Neuronal stem cell (in vitro differentiated cells): ENCODE measurements at regions not wholly inside any gene's neighbourhood (a gene's known extent, or its start where the extent isn't known, plus 50 kb on each side); places are given as distances from the start of the nearest gene placed in this dataset. TPM values are rescaled to one million over a fixed set of nuclear protein-coding genes. Genes with fewer than 3 reads are reported as not detected.

Experiments
- DNase-seq: peaks from one replicate; pipeline ENCODE4 v3.0.0-alpha.2; 2013; ENCODE audit warnings: low spot score
- H2AFZ ChIP-seq: one replicate; pipeline ENCODE4 v1.6.1; 2013; ENCODE audit warnings: mild to moderate bottlenecking, low read length, inconsistent platforms
- H2AK5ac ChIP-seq: 2 replicates; pipeline ENCODE4 v1.6.1; 2013; ENCODE audit warnings: low read depth, mild to moderate bottlenecking, inconsistent platforms, low read length, moderate library complexity, mixed read lengths
- H2BK120ac ChIP-seq: 2 replicates; pipeline ENCODE4 v1.6.1; 2013; ENCODE audit warnings: low read depth, mild to moderate bottlenecking, inconsistent platforms, low read length, moderate library complexity, mixed read lengths
- H2BK12ac ChIP-seq: one replicate; pipeline ENCODE4 v1.6.1; 2013; ENCODE audit warnings: low read length, inconsistent platforms
- H2BK15ac ChIP-seq: 2 replicates; pipeline ENCODE4 v1.6.1; 2013; ENCODE audit warnings: mild to moderate bottlenecking, low read length, inconsistent platforms, mixed read lengths
- H2BK5ac ChIP-seq: one replicate; pipeline ENCODE4 v1.6.1; 2013; ENCODE audit warnings: inconsistent platforms, mild to moderate bottlenecking, low read length, moderate library complexity
- H3K14ac ChIP-seq: one replicate; pipeline ENCODE4 v1.6.1; 2013; ENCODE audit warnings: low read length, inconsistent platforms
- H3K18ac ChIP-seq: 2 replicates; pipeline ENCODE4 v1.6.1; 2013; ENCODE audit warnings: low read length, inconsistent platforms
- H3K23ac ChIP-seq: 2 replicates; pipeline ENCODE4 v1.6.1; 2013; ENCODE audit warnings: low read depth, mild to moderate bottlenecking, mixed read lengths, low read length, inconsistent platforms; ENCODE audit not compliant: poor library complexity
- H3K27ac ChIP-seq: replicated peaks from 3 replicates; pipeline ENCODE4 v1.5.1; 2013; ENCODE audit warnings: low read length, inconsistent platforms
- H3K27me3 ChIP-seq, 3 experiments: 2 replicates each; pipeline ENCODE4 v1.6.1; 2013; ENCODE audit warnings: low read length in 3 of 3, mild to moderate bottlenecking in 2 of 3, inconsistent platforms in 1 of 3, low read depth in 1 of 3, mixed read lengths in 1 of 3, moderate library complexity in 1 of 3; ENCODE audit not compliant: control insufficient read depth in 3 of 3, insufficient read depth in 3 of 3
- H3K36me3 ChIP-seq, 2 donors: replicated peaks in 1 of 2; 2 replicates each; pipeline ENCODE4 v1.6.1; 2013; ENCODE audit warnings: low read length in 2 of 2; ENCODE audit not compliant: control insufficient read depth in 2 of 2, insufficient read depth in 2 of 2
- H3K4ac ChIP-seq: 2 replicates; pipeline ENCODE4 v1.6.1; 2013; ENCODE audit warnings: inconsistent platforms, mild to moderate bottlenecking, low read length, moderate library complexity
- H3K4me1 ChIP-seq, 2 donors: 1 replicate in 1 of 2; 2 replicates in 1 of 2; pipeline ENCODE4 v1.6.1; 2013; ENCODE audit warnings: low read length in 2 of 2, low read depth in 1 of 2; ENCODE audit not compliant: control insufficient read depth in 2 of 2, insufficient read depth in 1 of 2
- H3K4me2 ChIP-seq: one replicate; pipeline ENCODE4 v1.6.1; 2013; ENCODE audit warnings: mild to moderate bottlenecking, low read length, inconsistent platforms; ENCODE audit not compliant: insufficient read depth, poor library complexity, severe bottlenecking
- H3K4me3 ChIP-seq, 2 donors: 2 replicates each; pipeline ENCODE4 v1.5.1; 2013; ENCODE audit warnings: low read length in 2 of 2, mild to moderate bottlenecking in 2 of 2, inconsistent platforms in 1 of 2, moderate library complexity in 1 of 2
- H3K79me1 ChIP-seq: one replicate; pipeline ENCODE4 v1.6.1; 2013; ENCODE audit warnings: low read depth, mild to moderate bottlenecking, inconsistent platforms, low read length, moderate library complexity
- H3K9ac ChIP-seq: one replicate; pipeline ENCODE4 v1.6.1; 2013; ENCODE audit warnings: mild to moderate bottlenecking, low read depth, low read length, inconsistent platforms; ENCODE audit not compliant: poor library complexity
- H3K9me3 ChIP-seq, 2 donors: replicated peaks in 1 of 2; 2 replicates each; pipeline versions ENCODE3 to v1.6.1; 2013; ENCODE audit warnings: low read length in 2 of 2, mild to moderate bottlenecking in 2 of 2, inconsistent platforms in 1 of 2, low read depth in 1 of 2, mixed read lengths in 1 of 2, moderate library complexity in 1 of 2; ENCODE audit not compliant: control insufficient read depth in 2 of 2, insufficient read depth in 1 of 2
- H4K8ac ChIP-seq: one replicate; pipeline ENCODE4 v1.6.1; 2013; ENCODE audit warnings: low read depth, mild to moderate bottlenecking, inconsistent platforms, low read length, moderate library complexity
- H4K91ac ChIP-seq: one replicate; pipeline ENCODE4 v1.6.1; 2013; ENCODE audit warnings: low read length, low read depth, mild to moderate bottlenecking, inconsistent platforms; ENCODE audit not compliant: poor library complexity
- WGBS, 2 donors: extraction: QIAGEN DNeasy Blood & Tissue Kit; methylation state at CpG; one replicate each; pipeline ENCODE4 v1.1.7; 2013; ENCODE audit warnings: missing lambda C conversion rate in 2 of 2, mixed read lengths in 1 of 2; ENCODE audit not compliant: insufficient read length in 2 of 2, insufficient replicate concordance in 1 of 2; ENCODE audit errors: extremely low coverage in 2 of 2; 5-methylcytosine and 5-hydroxymethylcytosine counted together
- small RNA-seq: library from polyadenylated mRNA; stranded (forward); fragments of <200 nt; extraction: miRNeasy Mini kit (QIAGEN cat#:217004); gene quantifications from one replicate; pipeline ENCODE3, GENCODE V24; 2013; ENCODE audit not compliant: insufficient read depth

DNA sequence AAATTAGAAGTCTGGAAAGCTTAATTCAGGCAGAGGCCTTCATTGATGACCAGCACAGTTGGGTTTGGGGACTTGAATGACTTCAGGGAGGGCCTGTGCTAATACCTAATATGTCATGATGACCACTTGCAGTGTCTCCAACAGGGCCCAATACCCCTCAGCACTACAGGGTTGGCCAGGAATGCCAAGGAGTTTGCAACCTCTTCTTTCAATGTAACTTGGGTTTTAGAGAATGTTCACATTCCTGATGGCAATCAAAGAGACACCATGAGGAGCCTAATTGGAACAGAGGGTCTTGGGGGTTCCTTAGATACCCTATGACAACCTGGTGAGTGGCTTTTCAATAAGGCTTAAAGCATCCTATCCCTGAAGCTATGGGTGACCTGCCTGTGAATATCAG, 52.4 kb upstream of the ST8SIA3 start:
- Histone ChIP-seq H3K27me3 (peaks cover 0 to 3% (median 0%) of the 10 kb centered on the region in 3 experiments), H2BK5ac (no peak overlapping the region), H3K4me3 (no peak overlapping the region)

DNA sequence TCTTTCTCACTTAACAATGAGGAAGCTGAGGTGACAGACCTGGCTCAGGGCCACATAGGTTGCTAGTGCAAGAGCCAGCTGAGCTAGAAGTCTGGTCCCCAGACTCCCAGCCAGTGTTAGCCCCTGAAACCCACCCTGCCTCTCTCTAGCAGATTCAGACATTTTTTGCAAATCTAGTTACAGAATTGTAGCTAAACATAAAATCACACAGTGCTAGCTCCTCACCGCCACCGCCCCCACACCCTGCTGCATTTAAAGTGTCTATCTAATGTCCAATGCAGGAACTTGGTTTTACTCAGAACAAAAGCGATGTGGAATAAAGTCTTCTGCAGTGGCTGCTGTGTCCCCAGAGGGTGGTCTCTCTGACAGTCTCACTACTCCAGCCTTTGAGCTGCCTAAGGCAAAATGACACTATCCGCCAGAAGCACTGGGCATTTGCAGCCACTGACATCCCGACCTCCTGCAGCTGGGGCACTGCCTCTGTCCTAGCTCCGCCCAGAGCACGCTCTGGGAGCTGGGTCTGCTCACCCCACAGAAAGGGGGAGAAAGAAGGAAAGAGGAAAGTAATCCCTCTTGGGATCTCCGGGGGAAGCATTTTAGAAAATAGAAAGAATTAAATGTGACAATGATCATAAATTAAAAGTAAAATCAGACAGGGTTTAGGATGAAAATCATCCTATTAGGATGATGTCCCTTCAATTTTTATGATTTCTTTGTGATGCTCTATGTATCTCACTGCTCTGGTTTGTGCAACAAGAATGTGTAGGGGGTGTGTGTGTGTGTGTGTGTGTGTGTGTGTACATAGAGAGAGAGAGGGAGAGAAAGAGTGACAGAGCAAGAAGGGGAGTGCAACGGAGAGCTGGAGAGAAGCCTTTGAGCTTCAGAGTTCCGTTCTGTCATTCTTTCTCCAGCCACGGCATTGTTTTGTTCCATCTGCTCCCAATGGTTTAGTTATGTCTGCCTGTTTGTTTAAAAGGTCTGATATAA, 50.5 kb upstream of the ST8SIA3 start:
- Histone ChIP-seq H3K4me1 (peaks cover 3% of the 10 kb centered on the region in 2 donors), H3K14ac (no peak overlapping the region), H4K91ac (no peak overlapping the region), H2BK15ac (no peak overlapping the region), H2AFZ (no peak overlapping the region), H2BK5ac (no peak overlapping the region), H3K27me3 (peaks cover 0 to 3% (median 0%) of the 10 kb centered on the region in 3 experiments), H3K79me1 (no peaks in the 10 kb centered on the region), H3K9ac (no peak overlapping the region), H3K4ac (no peak overlapping the region), H3K36me3 (no peaks in the 10 kb centered on the region), H3K27ac (no peak overlapping the region), H3K9me3 (no peaks in the 10 kb centered on the region), H4K8ac (no peak overlapping the region), H2AK5ac (no peak overlapping the region), H3K18ac (no peak overlapping the region), H2BK12ac (no peak overlapping the region), H2BK120ac (no peak overlapping the region), H3K4me3 (no peak overlapping the region), H3K4me2 (no peak overlapping the region), H3K23ac (no peak overlapping the region)
- WGBS, 2 donors, result no CpG with 5 or more reads among the region's 11 CpGs
- peak; percentile 27 for DNase-seq

More for the DNA sequence above, 52.4 kb upstream of the ST8SIA3 start:
- Histone ChIP-seq H2AFZ (no peak overlapping the region), H3K4me1 (peaks cover 3% of the 10 kb centered on the region in 2 donors), H3K4ac (no peak overlapping the region), H3K27ac (no peak overlapping the region), H2BK12ac (no peak overlapping the region), H3K36me3 (no peaks in the 10 kb centered on the region), H3K23ac (no peak overlapping the region), H3K9ac (no peak overlapping the region), H2BK120ac (no peak overlapping the region), H3K79me1 (no peaks in the 10 kb centered on the region), H4K91ac (no peak overlapping the region), H3K4me2 (no peak overlapping the region), H3K9me3 (no peaks in the 10 kb centered on the region), H3K14ac (no peak overlapping the region), H4K8ac (no peak overlapping the region), H2AK5ac (no peak overlapping the region), H3K18ac (no peak overlapping the region), H2BK15ac (no peak overlapping the region)
- no peak for DNase-seq

Small RNA genes in the stretch of these regions (small RNA-seq; reads per million reads assigned to genes)
- gene RNU6-737P, result not detected
